ENCODE measurements at regions not wholly inside any gene's neighbourhood (a gene's known extent, or its start where the extent isn't known, plus 50 kb on each side); places are given as distances from the start of the nearest gene placed in this dataset.

DNA sequence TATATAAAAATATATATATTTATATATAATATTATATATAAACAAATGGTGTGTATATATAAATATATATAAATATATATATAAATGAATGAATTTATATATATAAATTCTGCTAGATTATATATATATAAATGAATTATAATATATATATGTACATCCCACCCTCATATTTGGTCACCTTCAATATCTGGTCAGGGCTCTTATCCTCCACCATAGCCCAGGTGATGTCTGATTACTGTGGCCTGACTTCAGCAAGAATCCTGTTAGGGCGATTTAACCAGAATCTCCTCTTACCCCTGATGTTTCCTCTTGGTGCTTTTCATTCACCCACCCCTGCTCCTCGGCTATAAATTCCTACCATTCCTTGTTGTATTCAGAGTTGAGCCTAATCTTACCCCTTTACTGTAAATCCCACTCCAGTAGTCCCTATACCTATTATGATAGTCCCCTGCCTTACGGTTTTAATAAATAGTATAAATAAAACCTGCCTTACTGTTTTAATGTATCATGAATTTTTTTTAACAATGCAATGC, 439.6 kb downstream of the PLOD2 start:
- no peaks in the 10 kb centered on the region for H3K9me3 ChIP-seq
- ATAC-seq (ENCODE audit: insufficient number of reproducible peaks, low FRiP score, low read depth) (no peak), DNase-seq (ENCODE audit: low spot score) (no peak)
- TF ChIP-seq, protein P1, sequence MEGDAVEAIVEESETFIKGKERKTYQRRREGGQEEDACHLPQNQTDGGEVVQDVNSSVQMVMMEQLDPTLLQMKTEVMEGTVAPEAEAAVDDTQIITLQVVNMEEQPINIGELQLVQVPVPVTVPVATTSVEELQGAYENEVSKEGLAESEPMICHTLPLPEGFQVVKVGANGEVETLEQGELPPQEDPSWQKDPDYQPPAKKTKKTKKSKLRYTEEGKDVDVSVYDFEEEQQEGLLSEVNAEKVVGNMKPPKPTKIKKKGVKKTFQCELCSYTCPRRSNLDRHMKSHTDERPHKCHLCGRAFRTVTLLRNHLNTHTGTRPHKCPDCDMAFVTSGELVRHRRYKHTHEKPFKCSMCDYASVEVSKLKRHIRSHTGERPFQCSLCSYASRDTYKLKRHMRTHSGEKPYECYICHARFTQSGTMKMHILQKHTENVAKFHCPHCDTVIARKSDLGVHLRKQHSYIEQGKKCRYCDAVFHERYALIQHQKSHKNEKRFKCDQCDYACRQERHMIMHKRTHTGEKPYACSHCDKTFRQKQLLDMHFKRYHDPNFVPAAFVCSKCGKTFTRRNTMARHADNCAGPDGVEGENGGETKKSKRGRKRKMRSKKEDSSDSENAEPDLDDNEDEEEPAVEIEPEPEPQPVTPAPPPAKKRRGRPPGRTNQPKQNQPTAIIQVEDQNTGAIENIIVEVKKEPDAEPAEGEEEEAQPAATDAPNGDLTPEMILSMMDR (IDR thresholded peaks at IDR 0.05), result no peak
- H3K4me3 ChIP-seq, result no peak overlapping the region
- H3K36me3 ChIP-seq, result no peaks in the 10 kb centered on the region
- no peaks in the 10 kb centered on the region for H3K4me1 ChIP-seq (ENCODE audit: control insufficient read depth in 1 of 2, low read depth in 2 of 2)
- no peaks in the 10 kb centered on the region for H3K27me3 ChIP-seq (replicated peaks; ENCODE audit: insufficient read depth)
- H3K27ac ChIP-seq, result no peak overlapping the region

DNA sequence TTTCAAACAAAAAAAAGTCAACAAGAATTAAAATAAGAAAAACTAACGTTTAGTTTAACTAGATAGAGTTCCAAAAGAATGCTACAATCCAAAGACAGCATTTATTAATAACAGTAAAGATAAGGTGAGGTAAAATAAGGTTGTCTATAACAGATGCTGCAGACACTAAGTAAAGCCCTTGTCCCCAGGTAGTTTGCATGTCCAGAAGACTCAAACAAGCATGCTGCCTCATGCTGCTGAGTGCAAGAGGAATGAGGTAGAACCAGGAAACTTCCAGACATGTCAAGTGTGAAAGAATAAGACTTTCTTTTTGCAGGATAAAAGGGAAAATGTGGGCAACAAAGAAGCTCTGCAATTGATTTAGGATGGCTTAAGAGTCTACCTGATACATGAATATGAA, 439.2 kb downstream of the PLOD2 start:
- Histone ChIP-seq H3K27me3 (replicated peaks; ENCODE audit: insufficient read depth) (no peaks in the 10 kb centered on the region), H3K4me1 (ENCODE audit: control insufficient read depth in 1 of 2, low read depth in 2 of 2) (no peaks in the 10 kb centered on the region), H3K9me3 (no peaks in the 10 kb centered on the region), H3K36me3 (no peaks in the 10 kb centered on the region), H3K4me3 (no peak overlapping the region), H3K27ac (no peak overlapping the region)
- DNase-seq (ENCODE audit: low spot score) (no peak), ATAC-seq (ENCODE audit: insufficient number of reproducible peaks, low FRiP score, low read depth) (no peak)
- TF ChIP-seq, protein P1 (IDR thresholded peaks at IDR 0.05), result no peak

DNA sequence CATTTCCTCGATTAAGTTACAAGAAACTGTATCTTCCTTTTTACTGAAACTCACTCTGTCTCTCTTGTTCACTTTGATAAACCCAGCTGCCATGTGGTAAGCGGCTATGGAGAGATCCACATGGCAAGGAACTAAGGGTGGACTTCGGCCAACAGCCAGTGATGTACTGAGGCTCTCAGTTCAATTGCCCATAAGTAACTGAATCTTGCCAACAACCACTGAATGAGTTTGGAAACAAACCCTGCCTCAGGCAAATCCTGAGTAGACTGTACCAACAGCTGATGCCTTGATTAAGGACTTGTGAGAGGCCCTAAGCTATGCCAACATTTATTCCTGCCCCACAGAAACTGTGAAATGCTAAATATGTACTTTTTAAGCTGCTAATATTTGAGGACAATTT, 433.5 kb downstream of the PLOD2 start:
- no peaks in the 10 kb centered on the region for H3K9me3 ChIP-seq
- H3K4me3 ChIP-seq, result no peak overlapping the region
- H3K27me3 ChIP-seq (replicated peaks; ENCODE audit: insufficient read depth), result no peaks in the 10 kb centered on the region
- no peaks in the 10 kb centered on the region for H3K4me1 ChIP-seq (ENCODE audit: control insufficient read depth in 1 of 2, low read depth in 2 of 2)
- no peak overlapping the region for H3K27ac ChIP-seq
- DNase-seq (ENCODE audit: low spot score) (no peak), ATAC-seq (ENCODE audit: insufficient number of reproducible peaks, low FRiP score, low read depth) (no peak)
- TF ChIP-seq, protein P1 (IDR thresholded peaks at IDR 0.05), result no peak
- no peaks in the 10 kb centered on the region for H3K36me3 ChIP-seq

DNA sequence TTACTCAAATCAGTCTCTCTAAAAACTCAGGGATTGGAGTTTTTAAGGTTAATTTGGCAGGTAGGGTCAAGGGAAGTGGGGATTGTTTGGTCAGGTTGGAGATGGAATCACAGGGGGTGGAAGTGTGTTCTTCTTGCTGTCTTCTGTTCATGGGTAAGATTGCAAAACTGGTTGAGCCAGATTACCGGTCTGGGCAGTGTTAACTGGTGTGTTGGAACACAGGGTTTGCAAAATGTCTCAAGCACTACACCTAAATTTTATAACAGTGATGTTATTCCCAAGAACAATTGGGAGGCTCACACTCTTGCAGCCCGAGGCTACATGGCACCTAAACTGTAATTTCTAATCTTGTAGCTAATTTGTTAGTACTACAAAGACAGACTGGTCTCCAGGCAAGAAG, 425.4 kb downstream of the PLOD2 start:
- H3K9me3 ChIP-seq, result no peaks in the 10 kb centered on the region
- H3K4me1 ChIP-seq (ENCODE audit: control insufficient read depth in 1 of 2, low read depth in 2 of 2), result no peaks in the 10 kb centered on the region
- H3K27me3 ChIP-seq (replicated peaks; ENCODE audit: insufficient read depth), result no peaks in the 10 kb centered on the region
- TF ChIP-seq, protein P1 (IDR thresholded peaks at IDR 0.05), result no peak
- ATAC-seq (ENCODE audit: insufficient number of reproducible peaks, low FRiP score, low read depth) (no peak), DNase-seq (ENCODE audit: low spot score) (no peak)
- H3K4me3 ChIP-seq, result no peak overlapping the region
- H3K36me3 ChIP-seq, result no peaks in the 10 kb centered on the region
- no peak overlapping the region for H3K27ac ChIP-seq

DNA sequence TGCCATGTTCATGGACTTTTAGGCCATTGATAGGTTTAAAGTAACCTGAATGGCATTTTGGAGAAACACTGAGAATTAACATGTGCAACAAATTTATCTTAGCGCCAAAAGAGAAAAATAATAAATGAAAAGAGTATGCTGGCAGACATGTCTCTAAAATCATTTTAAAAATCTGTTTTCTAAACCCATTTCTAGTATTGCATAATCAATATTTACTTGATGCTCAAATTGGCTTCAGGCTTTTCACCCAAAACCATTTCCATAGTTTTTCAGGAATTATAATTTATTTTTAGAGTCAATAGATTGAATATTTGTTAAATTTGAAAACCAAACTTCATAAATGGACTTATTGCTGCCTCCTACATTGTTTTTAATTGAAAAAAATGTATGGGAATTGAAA, 423.0 kb downstream of the PLOD2 start:
- Histone ChIP-seq H3K27me3 (replicated peaks; ENCODE audit: insufficient read depth) (no peaks in the 10 kb centered on the region), H3K4me3 (no peak overlapping the region), H3K36me3 (no peaks in the 10 kb centered on the region), H3K27ac (no peak overlapping the region), H3K9me3 (no peaks in the 10 kb centered on the region), H3K4me1 (ENCODE audit: control insufficient read depth in 1 of 2, low read depth in 2 of 2) (no peaks in the 10 kb centered on the region)
- DNase-seq (ENCODE audit: low spot score) (no peak), ATAC-seq (ENCODE audit: insufficient number of reproducible peaks, low FRiP score, low read depth) (no peak)
- TF ChIP-seq, protein P1 (IDR thresholded peaks at IDR 0.05), result no peak
